ENCODE measurements at regions not wholly inside any gene's neighbourhood (a gene's known extent, or its start where the extent isn't known, plus 50 kb on each side); places are given as distances from the start of the nearest gene placed in this dataset.

DNA sequence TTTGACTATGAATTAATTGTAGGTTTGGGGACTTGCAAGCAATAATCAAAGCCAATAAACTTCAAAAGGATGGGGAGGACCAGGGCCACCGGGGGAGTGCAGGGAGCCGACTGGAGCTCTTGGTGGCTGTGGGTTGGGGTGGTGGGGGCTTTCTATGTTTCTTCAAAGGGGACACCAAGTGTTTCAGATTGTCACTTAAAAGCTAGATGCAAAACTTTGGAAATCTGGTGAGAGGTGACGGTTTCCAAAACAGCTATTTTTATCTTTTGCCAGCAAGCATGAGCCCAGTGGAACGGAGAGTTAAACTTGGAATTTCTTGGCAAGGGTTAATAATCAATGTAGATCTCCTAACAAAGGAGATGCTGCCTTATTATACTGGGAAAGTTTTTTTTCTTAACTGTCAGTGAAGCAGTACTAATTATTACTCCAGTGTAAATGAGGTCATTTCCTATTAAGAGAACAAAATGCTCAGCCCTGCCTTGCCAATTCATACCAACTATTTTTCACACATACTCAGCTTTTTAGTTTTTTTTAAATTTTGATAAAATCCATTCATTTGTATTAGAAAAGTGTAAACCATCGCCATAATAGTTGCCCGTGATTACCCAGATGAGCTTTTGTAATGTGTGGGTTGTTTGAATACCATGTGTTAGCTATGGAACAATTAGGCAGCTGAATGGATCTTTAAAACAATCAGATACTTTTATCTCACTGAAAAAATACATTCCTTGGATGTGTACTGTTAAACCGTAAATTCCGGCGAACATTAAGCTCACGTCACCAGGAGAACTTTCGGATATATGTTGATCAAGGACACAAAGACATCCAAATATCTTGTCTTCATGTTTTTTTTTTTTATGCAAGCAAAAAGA, 95.9 kb upstream of the ZNF536 start:
- Histone ChIP-seq H3K9ac (no peak overlapping the region), H4K20me1 (no peaks in the 10 kb centered on the region), H3K4me2 (no peak overlapping the region), H3K27ac (no peak overlapping the region), H3K36me3 (no peaks in the 10 kb centered on the region), H3K4me1 (no peaks in the 10 kb centered on the region), H3K27me3 (no peaks in the 10 kb centered on the region), H3K4me3 (no peak overlapping the region), H3K9me3 (peaks cover 12% of the 10 kb centered on the region)
- no peak for TF ChIP-seq Cebpa-rat (IDR thresholded peaks at IDR 0.05)

DNA sequence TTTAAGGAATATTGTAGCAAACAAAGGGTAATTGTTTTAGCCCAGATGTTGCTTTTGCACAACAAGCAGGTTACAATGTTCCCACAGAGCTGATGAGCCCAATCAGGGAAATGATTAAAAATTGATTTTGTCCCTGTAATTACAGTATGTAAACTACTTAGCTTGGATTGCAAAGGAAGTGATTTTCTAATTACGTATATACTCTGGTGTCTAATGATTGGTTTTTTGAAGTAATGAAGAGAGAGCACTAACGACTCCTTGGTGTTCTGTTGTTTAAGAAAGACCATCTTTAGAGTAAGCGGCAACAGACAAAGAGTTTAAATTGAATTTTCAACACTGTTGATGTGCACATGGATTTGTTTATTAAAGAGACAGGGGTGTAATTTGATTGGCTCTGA, 95.3 kb upstream of the ZNF536 start:
- no peak overlapping the region for H3K9ac ChIP-seq
- peaks cover 12% of the 10 kb centered on the region for H3K9me3 ChIP-seq
- no peak overlapping the region for H3K4me3 ChIP-seq
- TF ChIP-seq Cebpa-rat (IDR thresholded peaks at IDR 0.05) = no peak
- no peaks in the 10 kb centered on the region for H3K27me3 ChIP-seq
- no peaks in the 10 kb centered on the region for H4K20me1 ChIP-seq
- no peak overlapping the region for H3K4me2 ChIP-seq
- no peaks in the 10 kb centered on the region for H3K4me1 ChIP-seq
- no peaks in the 10 kb centered on the region for H3K36me3 ChIP-seq
- no peak overlapping the region for H3K27ac ChIP-seq

DNA sequence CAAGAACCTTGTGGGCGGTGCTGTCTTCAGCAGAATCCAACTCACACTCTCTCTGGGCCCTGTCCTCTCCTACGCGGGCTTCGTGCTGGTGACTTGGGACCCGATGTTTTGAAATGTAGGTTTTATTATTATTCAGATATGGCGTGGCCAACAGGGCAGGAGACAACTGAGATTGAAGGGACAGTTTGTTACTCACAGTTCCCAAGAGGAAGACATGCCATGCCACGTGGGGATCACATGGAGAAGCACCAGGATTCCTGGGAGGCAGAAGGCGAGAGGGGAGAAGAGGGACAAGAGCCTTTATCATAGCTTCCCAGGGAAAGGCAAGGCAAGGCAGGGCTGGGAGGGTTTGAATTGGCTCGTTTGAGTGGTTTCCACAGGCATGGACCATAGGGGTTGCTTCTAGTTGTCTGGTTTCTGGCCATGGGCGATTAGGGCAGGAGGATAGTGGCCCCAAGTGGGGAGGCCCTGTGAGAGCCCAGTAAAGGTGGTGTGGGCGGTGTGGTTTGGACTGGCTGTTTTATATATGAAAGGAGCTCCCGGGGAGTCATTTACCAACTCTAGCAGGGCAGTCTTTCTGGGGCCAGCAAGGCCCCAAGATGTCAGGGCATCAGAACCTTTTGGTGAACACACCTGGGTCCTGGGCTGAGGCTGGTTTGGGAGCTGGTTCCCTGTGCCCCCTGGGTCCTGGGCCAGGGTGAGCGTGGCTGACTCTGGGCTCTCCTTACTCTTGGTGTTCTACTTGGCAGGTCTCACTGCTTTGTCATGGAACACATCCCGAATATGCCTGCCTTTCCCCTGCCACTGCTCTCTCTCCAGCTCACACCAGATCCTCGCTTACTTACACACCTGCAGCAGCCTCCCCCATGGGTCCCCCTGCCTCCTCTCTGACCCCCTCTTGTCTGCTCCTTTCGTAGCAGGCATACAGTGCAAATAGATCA, 94.0 kb upstream of the ZNF536 start:
- TF ChIP-seq Cebpa-rat (IDR thresholded peaks at IDR 0.05) = no peak

DNA sequence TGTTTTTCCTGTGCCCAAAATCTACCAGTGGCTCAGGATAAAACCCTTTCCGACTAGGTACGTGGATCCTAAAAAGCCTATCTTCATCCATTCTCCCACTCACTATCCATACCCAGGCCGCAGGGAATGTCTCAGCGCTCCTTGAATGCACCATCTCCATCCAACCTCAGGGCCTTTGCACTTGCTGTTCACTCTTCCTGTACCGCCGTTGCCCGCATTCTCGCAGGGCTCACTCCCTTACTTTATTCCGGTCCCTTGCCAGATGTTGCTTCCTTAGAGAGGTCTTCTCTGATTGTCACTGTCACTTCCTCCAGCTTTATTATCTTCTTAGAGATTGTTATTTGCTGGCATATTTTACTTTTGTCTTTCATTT, 93.3 kb upstream of the ZNF536 start:
- no peaks in the 10 kb centered on the region for H3K9me3 ChIP-seq
- H4K20me1 ChIP-seq = no peaks in the 10 kb centered on the region
- H3K4me2 ChIP-seq = no peak overlapping the region
- no peak for TF ChIP-seq Cebpa-rat (IDR thresholded peaks at IDR 0.05)
- no peaks in the 10 kb centered on the region for H3K36me3 ChIP-seq
- H3K4me3 ChIP-seq = no peak overlapping the region
- no peak overlapping the region for H3K9ac ChIP-seq
- no peak overlapping the region for H3K27ac ChIP-seq
- H3K4me1 ChIP-seq = no peaks in the 10 kb centered on the region
- no peaks in the 10 kb centered on the region for H3K27me3 ChIP-seq

More for the DNA sequence above, 94.0 kb upstream of the ZNF536 start:
- H3K4me2 ChIP-seq = no peak overlapping the region
- H3K9me3 ChIP-seq = peaks cover 3% of the 10 kb centered on the region
- no peaks in the 10 kb centered on the region for H3K36me3 ChIP-seq
- no peak overlapping the region for H3K4me3 ChIP-seq
- H3K27ac ChIP-seq = no peak overlapping the region
- H3K27me3 ChIP-seq = no peaks in the 10 kb centered on the region
- no peaks in the 10 kb centered on the region for H3K4me1 ChIP-seq
- no peak overlapping the region for H3K9ac ChIP-seq
- no peaks in the 10 kb centered on the region for H4K20me1 ChIP-seq

DNA sequence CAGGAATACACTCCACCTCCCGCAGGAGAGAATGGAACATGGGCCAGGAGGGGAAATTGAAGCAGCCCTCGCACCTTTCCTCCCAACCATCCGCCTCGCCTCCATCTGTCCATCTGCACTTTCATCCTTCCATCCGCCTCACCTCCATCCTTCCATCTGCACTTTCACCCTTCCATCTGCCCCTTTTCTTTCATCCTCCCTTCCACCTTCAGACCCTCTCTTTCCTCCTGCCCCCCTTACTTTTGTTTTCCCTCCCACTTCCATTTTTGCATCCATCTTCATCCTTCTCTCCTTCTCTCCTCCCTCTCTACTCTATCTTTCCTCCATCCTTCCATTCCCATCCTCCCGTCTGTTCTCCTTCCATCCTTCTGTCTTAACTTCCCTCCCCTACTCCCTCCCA, 92.2 kb upstream of the ZNF536 start:
- Histone ChIP-seq H3K9ac (no peak overlapping the region), H3K4me3 (no peak overlapping the region), H3K4me1 (no peaks in the 10 kb centered on the region), H3K27ac (no peak overlapping the region), H4K20me1 (no peaks in the 10 kb centered on the region), H3K4me2 (no peak overlapping the region), H3K36me3 (no peaks in the 10 kb centered on the region), H3K9me3 (no peaks in the 10 kb centered on the region), H3K27me3 (no peaks in the 10 kb centered on the region)
- TF ChIP-seq Cebpa-rat (IDR thresholded peaks at IDR 0.05) = no peak

DNA sequence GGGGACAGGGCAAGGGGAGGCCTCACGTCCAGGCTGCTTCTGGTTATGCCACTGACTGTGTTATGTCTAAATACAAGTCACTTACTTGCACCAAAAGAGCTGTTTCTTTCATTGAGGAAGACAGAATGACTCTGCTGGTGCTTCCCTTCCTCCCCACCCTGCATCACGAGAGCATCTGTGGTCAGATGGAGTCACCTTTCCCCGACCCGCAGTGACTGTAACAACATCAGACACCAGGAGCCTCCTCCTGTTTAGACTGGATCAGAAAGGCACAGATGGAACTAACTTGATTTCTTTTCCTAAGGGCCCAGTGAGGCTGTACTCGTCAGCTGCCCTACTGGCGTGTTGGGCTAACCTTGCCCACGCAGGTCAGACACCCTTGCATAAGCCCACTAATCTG, 90.3 kb upstream of the ZNF536 start:
- Histone ChIP-seq H4K20me1 (no peaks in the 10 kb centered on the region), H3K9ac (no peak overlapping the region), H3K9me3 (no peaks in the 10 kb centered on the region), H3K27ac (no peak overlapping the region), H3K4me2 (no peak overlapping the region), H3K36me3 (no peaks in the 10 kb centered on the region), H3K4me1 (no peaks in the 10 kb centered on the region), H3K4me3 (no peak overlapping the region), H3K27me3 (no peaks in the 10 kb centered on the region)
- no peak for TF ChIP-seq Cebpa-rat (IDR thresholded peaks at IDR 0.05)

DNA sequence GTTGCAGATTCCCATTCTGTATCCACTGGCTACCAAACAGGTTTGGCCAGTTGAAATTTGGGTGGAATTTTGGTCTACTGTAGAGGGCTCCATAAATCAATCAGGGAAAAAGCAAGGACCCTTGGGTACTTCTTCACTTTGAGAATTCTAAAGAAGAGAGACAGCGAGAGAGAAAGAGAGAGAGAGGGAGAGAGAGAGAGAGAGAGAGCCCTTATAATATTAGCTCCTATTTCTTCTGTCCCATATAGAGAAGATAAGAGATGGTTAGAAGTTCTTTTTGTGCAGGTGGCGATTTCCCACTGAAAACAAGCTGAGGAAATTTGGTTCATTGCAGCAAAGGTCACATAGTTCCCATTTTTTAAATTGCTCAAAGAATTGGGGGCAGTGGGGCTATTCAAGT, 88.6 kb upstream of the ZNF536 start:
- no peak for TF ChIP-seq Cebpa-rat (IDR thresholded peaks at IDR 0.05)
- no peaks in the 10 kb centered on the region for H4K20me1 ChIP-seq
- no peaks in the 10 kb centered on the region for H3K27me3 ChIP-seq
- no peak overlapping the region for H3K27ac ChIP-seq
- H3K4me1 ChIP-seq = no peaks in the 10 kb centered on the region
- no peaks in the 10 kb centered on the region for H3K9me3 ChIP-seq
- no peak overlapping the region for H3K4me2 ChIP-seq
- H3K4me3 ChIP-seq = no peak overlapping the region
- no peak overlapping the region for H3K9ac ChIP-seq
- no peaks in the 10 kb centered on the region for H3K36me3 ChIP-seq

DNA sequence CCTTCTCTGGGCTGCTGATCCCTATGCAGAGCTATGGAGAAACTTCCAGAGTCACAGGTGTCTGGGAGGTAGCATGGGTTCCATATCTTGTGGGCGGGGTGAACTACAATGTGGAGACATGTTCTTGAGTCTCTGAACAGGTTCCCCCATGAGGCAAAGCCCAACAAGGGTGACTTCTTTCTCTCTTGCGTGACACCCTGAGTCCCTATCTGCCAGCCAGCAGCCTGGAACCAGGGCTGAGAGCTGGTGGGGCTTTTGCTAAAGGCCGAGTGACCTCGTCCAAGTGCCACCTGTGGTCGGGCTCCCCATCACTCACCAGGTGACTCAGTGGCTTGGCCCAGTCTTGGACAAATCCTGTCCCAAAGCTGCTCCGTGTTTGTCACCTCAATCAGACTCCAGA, 88.0 kb upstream of the ZNF536 start:
- Histone ChIP-seq H3K4me2 (no peak overlapping the region), H3K4me1 (no peaks in the 10 kb centered on the region)

DNA sequence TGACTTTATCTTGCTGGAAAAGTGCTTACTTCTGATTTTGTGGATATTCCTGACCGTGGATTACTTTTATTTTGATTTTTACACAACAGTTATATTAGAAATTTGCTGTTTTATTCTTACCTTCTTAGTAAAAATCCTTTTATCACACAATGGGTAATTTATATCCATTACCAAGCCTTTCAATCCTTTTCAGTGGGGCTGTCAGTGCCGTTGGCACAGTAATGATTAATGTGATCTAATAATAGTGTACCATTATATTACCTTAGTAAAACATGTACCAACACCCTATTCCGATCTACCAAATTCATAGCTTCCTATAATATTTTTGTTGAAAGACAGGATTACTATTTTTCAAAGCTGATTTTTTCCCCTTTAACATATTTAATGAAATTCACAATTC, 87.3 kb upstream of the ZNF536 start:
- Histone ChIP-seq H4K20me1 (no peaks in the 10 kb centered on the region), H3K27ac (no peak overlapping the region), H3K9ac (no peak overlapping the region), H3K4me1 (no peaks in the 10 kb centered on the region), H3K4me3 (no peak overlapping the region), H3K4me2 (no peak overlapping the region), H3K36me3 (no peaks in the 10 kb centered on the region), H3K27me3 (no peaks in the 10 kb centered on the region), H3K9me3 (no peaks in the 10 kb centered on the region)
- no peak for TF ChIP-seq Cebpa-rat (IDR thresholded peaks at IDR 0.05)

More for the DNA sequence above, 88.0 kb upstream of the ZNF536 start:
- no peak for TF ChIP-seq Cebpa-rat (IDR thresholded peaks at IDR 0.05)
- H4K20me1 ChIP-seq = no peaks in the 10 kb centered on the region
- H3K36me3 ChIP-seq = no peaks in the 10 kb centered on the region
- H3K27me3 ChIP-seq = no peaks in the 10 kb centered on the region
- no peak overlapping the region for H3K27ac ChIP-seq
- H3K9me3 ChIP-seq = no peaks in the 10 kb centered on the region
- no peak overlapping the region for H3K4me3 ChIP-seq
- H3K9ac ChIP-seq = no peak overlapping the region

DNA sequence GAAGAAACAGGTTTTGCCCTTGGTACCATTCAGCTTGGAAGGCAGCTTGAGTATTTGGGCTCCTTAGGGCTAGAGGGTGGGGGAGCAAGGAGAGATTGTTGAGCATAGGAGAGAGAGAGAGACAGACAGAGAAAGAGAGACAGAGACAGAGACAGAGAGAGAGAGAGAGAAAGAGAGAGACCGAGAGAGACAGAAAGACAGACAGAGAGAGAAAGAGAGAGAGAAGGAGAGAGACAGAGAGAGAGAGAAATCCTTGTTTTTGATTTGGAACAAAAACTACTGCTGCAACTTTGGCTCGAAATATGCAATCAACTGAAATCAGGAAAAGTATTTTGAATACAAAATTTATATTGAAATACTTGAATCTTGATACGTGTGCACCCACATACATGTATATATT, 85.8 kb upstream of the ZNF536 start:
- Histone ChIP-seq H3K4me2 (no peak overlapping the region), H3K36me3 (no peaks in the 10 kb centered on the region), H3K4me1 (no peaks in the 10 kb centered on the region), H3K9ac (no peak overlapping the region), H3K27me3 (no peaks in the 10 kb centered on the region), H3K27ac (no peak overlapping the region), H3K4me3 (no peak overlapping the region), H4K20me1 (no peaks in the 10 kb centered on the region), H3K9me3 (no peaks in the 10 kb centered on the region)
- TF ChIP-seq Cebpa-rat (IDR thresholded peaks at IDR 0.05) = no peak
